SK-N-SH treated with all-trans-retinoic acid at 6 μM for 48 hours (cell line): ENCODE measurements at regions not wholly inside any gene's neighbourhood (a gene's known extent, or its start where the extent isn't known, plus 50 kb on each side); places are given as distances from the start of the nearest gene placed in this dataset.

Experiments used
- ATAC-seq: fragments of 200-7000 bp; cut with Tn5 transposase; 3 replicates; pipeline ENCODE4 v1.9.1; 2020; ENCODE audit warnings: mild to moderate bottlenecking, moderate library complexity
- ARNTL ChIP-seq: fragments of 450-650 bp; formaldehyde crosslinking; IDR thresholded peaks from 2 replicates; pipeline ENCODE4 v1.5.0; 2020; ENCODE audit warnings: low read depth, mild to moderate bottlenecking, moderate library complexity, borderline replicate concordance
- BACH2 ChIP-seq: fragments of 250-450 bp; sonication (Bioruptor Pico); IDR thresholded peaks from 2 replicates; pipeline ENCODE4 v1.9.0; 2021; ENCODE audit warnings: mild to moderate bottlenecking, borderline replicate concordance
- CREB5 ChIP-seq: fragments of 250-450 bp; sonication (Bioruptor Pico); IDR thresholded peaks from 2 replicates; pipeline ENCODE4 v1.5.1; 2020; ENCODE audit warnings: low read depth, mild to moderate bottlenecking, moderate library complexity
- ESRRG ChIP-seq: fragments of 250-450 bp; sonication (Bioruptor Pico); IDR thresholded peaks from 2 replicates; pipeline ENCODE4 v1.6.1; 2021; ENCODE audit warnings: mild to moderate bottlenecking
- GLIS3 ChIP-seq: fragments of 250-450 bp; sonication (Bioruptor Pico); IDR thresholded peaks from 2 replicates; pipeline ENCODE4 v1.5.0; 2020; ENCODE audit warnings: mild to moderate bottlenecking, moderate library complexity
- ISL1 ChIP-seq: fragments of 250-450 bp; sonication (Bioruptor Pico); IDR thresholded peaks from 2 replicates; pipeline ENCODE4 v2.1.2; 2022; ENCODE audit warnings: mild to moderate bottlenecking, moderate library complexity
- OSR1 ChIP-seq: fragments of 250-450 bp; sonication (Bioruptor Pico); IDR thresholded peaks from 2 replicates; pipeline ENCODE4 v1.8.0; 2022; ENCODE audit warnings: moderate library complexity, mild to moderate bottlenecking, inconsistent platforms
- POU6F1 ChIP-seq: fragments of 250-450 bp; sonication (Bioruptor Pico); IDR thresholded peaks from 2 replicates; pipeline ENCODE4 v1.8.0; 2021; ENCODE audit warnings: low read depth, mild to moderate bottlenecking, moderate library complexity, borderline replicate concordance
- RARB ChIP-seq: fragments of 250-450 bp; sonication (Bioruptor Pico); IDR thresholded peaks from 2 replicates; pipeline ENCODE4 v1.8.0; 2021; ENCODE audit warnings: mild to moderate bottlenecking, moderate library complexity
- SNAI2 ChIP-seq: fragments of 250-450 bp; sonication (Bioruptor Pico); IDR thresholded peaks from 2 replicates; pipeline ENCODE4 v1.5.0; 2020; ENCODE audit warnings: mild to moderate bottlenecking, moderate library complexity
- TCF4 ChIP-seq: fragments of 250-450 bp; sonication (Bioruptor Pico); IDR thresholded peaks from 2 replicates; pipeline ENCODE4 v1.8.0; 2021; ENCODE audit warnings: mild to moderate bottlenecking, moderate library complexity, borderline replicate concordance
- TOX ChIP-seq: fragments of 250-450 bp; sonication (Bioruptor Pico); IDR thresholded peaks from 2 replicates; pipeline ENCODE4 v1.8.0; 2021; ENCODE audit warnings: mild to moderate bottlenecking, moderate library complexity, borderline replicate concordance
- ZC3H10 ChIP-seq: fragments of 250-450 bp; sonication (Bioruptor Pico); IDR thresholded peaks from 2 replicates; pipeline ENCODE4 v1.5.1; 2021; ENCODE audit warnings: mild to moderate bottlenecking, moderate library complexity
- ZFP3 ChIP-seq: fragments of 250-450 bp; sonication (Bioruptor Pico); IDR thresholded peaks from 2 replicates; pipeline ENCODE4 v1.5.0; 2020; ENCODE audit warnings: mild to moderate bottlenecking, moderate library complexity
- ZFP30 ChIP-seq: fragments of 450-650 bp; formaldehyde crosslinking; IDR thresholded peaks from 2 replicates; pipeline ENCODE4 v1.5.0; 2022; ENCODE audit warnings: mild to moderate bottlenecking, moderate library complexity
- ZNF70 ChIP-seq: fragments of 450-650 bp; formaldehyde crosslinking; IDR thresholded peaks from 2 replicates; pipeline ENCODE4 v1.5.0; 2020; ENCODE audit warnings: mild to moderate bottlenecking, moderate library complexity
- ZNF8 ChIP-seq: fragments of 450-650 bp; formaldehyde crosslinking; IDR thresholded peaks from 2 replicates; pipeline ENCODE4 v1.5.0; 2020; ENCODE audit warnings: mild to moderate bottlenecking, moderate library complexity
- TF ChIP-seq, protein P1 (sequence below): fragments of 250-450 bp; sonication (Bioruptor Pico); IDR thresholded peaks from 2 replicates; pipeline ENCODE4 v1.5.1; 2021; ENCODE audit warnings: mild to moderate bottlenecking, moderate library complexity

DNA sequence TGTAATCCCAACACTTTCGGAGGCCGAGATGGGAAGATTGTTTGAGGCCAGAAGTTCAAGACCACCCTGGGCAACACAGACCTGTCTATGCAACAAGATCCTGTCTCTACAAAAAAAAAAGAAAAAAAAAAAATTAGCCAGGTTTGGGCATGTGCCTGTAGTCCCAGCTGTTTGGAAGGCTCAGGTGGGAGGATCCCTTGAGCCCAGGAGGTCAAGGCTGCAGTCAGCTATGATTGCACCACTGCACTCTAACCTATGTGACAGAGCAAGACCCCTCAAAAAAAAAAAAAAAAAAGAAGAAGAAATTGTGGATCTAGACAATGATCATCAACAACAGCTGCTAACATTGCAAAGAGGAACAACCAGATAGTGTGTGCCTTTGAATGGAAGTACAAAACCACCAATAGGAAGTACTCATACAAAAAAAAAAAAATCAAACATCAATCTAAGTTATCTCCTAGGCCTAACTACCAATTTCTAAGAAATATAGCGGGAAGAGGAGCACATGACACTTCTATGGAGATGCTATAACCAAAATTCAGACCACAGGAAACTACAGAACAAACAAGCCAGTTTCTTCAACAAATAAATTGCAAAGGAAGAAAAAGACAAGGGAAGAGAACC is 258.7 kb downstream of the MRTFB start:
- no peak for TF ChIP-seq OSR1 (CRISPR knock-in tag)
- TF ChIP-seq, protein P1, sequence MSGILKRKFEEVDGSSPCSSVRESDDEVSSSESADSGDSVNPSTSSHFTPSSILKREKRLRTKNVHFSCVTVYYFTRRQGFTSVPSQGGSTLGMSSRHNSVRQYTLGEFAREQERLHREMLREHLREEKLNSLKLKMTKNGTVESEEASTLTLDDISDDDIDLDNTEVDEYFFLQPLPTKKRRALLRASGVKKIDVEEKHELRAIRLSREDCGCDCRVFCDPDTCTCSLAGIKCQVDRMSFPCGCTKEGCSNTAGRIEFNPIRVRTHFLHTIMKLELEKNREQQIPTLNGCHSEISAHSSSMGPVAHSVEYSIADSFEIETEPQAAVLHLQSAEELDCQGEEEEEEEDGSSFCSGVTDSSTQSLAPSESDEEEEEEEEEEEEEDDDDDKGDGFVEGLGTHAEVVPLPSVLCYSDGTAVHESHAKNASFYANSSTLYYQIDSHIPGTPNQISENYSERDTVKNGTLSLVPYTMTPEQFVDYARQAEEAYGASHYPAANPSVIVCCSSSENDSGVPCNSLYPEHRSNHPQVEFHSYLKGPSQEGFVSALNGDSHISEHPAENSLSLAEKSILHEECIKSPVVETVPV: no peak
- TF ChIP-seq ZC3H10 (CRISPR knock-in tag): no peak
- TF ChIP-seq, all 23 proteins: peak for 0
- no peak for ATAC-seq

DNA sequence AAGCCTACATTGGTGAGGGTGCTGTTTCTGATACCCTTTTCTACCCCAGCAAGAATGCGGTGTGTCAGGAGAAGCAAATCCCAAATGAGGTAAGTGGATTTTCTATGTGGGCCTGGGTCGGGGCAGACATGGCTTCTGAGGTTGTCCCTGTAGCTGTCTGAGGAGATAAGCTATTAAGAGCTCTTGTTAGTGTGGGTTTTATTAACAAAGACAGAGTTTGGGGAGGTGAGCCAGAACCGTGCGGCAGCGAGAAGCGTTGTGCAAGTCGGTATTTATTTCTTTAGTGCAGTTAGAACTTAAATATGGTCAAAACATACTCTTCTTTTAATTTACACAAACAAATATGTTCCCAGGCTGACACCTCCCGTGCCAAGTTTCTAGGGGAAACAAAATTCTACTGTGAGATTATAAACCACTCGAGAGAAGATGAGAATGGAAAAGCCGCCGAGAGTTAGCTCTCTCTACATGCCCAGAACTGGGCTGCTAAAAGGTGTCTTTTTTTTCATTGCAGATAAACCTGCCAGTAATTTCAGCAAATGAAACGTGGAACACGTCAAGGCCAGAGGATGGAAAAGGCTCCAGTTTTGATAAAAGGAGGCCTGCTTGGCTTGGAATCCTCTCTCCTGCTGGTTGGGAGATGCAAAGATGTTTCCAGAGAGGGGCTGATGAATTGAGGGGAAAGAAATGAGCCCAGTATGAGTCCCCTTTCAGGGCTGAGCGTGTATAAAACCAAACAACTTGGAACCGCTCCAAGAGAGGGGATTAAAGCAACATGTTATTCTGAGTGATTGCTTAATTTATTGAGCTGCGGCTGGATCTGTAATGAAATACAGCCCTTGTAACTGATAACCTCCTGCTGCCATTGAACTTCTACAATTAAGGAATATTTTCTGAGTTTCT is 254.6 kb downstream of the MRTFB start:
- TF ChIP-seq ZNF70 (peak; percentile 95), GLIS3 (CRISPR knock-in tag) (no peak)
- peak; percentile 36 for ATAC-seq

DNA sequence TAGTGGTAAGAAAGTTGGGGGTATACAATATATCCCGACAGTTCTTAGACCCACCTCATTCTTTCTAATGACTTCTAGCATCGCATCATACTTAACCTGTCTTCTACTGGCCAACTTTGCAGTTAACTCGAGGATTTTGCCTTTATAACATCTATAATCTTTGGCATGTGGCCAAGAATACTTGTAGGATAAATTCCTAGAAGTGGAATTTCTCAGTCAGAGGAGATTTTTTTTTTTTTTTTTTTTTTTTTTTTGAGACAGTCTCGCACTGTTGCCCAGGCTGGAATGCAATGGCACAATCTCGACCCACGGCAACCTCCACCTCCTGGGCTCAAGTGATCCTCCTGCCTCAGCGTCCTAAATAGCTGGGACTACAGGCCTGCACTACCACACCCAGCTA is 253.5 kb downstream of the MRTFB start:
- TF ChIP-seq ISL1 (CRISPR knock-in tag) (peak; percentile 52), ZNF70 (no peak)
- ATAC-seq: peak; percentile 72

GRCh38 chr16:14322186-14322585 is 251.1 kb downstream of the MRTFB start:
- no peak for TF ChIP-seq ESRRG (CRISPR knock-in tag)
- no peak for ATAC-seq

DNA sequence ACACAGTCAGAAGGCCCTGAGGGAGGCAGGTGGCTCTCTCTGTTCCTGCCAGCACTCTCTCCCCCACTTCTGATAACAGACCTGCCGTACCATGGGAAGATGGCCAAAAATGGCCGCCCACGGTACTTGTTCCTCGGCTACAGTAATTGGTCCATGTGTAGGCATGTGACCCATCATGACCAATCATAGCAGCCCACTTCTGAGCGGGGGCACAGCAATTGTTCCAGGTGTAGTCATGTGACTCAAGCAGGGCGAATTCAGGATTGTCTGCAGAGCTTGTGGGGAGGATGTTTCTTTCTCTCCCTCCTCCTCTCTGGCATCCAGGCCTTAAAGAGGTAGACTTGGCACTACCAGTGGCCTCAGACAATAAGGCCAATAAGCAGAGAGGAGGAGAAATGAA is 250.4 kb downstream of the MRTFB start:
- no peak; the same call in 2 of the 3 replicates for ATAC-seq

GRCh38 chr16:14320406-14320805 is 249.3 kb downstream of the MRTFB start:
- TF ChIP-seq ZFP3 (CRISPR knock-in tag): no peak
- TF ChIP-seq ZNF70: no peak
- TF ChIP-seq RARB (CRISPR knock-in tag): no peak
- no peak for TF ChIP-seq ARNTL (CRISPR knock-in tag)
- TF ChIP-seq ESRRG (CRISPR knock-in tag): no peak
- TF ChIP-seq BACH2: no peak
- ATAC-seq: no peak

More for the DNA sequence above, 250.4 kb downstream of the MRTFB start:
- TF ChIP-seq CREB5 (no peak), ZNF70 (no peak), ZFP30 (CRISPR knock-in tag) (no peak), TOX (CRISPR knock-in tag) (no peak), POU6F1 (CRISPR knock-in tag) (no peak), ZNF8 (no peak), SNAI2 (CRISPR knock-in tag) (no peak), ARNTL (CRISPR knock-in tag) (no peak), TCF4 (CRISPR knock-in tag) (no peak), OSR1 (CRISPR knock-in tag) (no peak)
